GM23338 (cell line): ENCODE measurements at regions not wholly inside any gene's neighbourhood (a gene's known extent, or its start where the extent isn't known, plus 50 kb on each side); places are given as distances from the start of the nearest gene placed in this dataset.

Source experiments
- CREB1 ChIP-seq: fragments of 250-450 bp; sonication (Bioruptor Pico); IDR thresholded peaks from 2 replicates; pipeline ENCODE4 v1.5.0; 2020; ENCODE audit warnings: low read depth, mild to moderate bottlenecking, moderate library complexity
- EZH2 ChIP-seq: fragments of 200-600 bp; sonication (generic); IDR thresholded peaks from one replicate; pipeline ENCODE4 v1.8.0; 2017; ENCODE audit warnings: antibody characterized with exemption, mild to moderate bottlenecking, low read depth; ENCODE audit not compliant: unreplicated experiment
- NANOG ChIP-seq: IDR thresholded peaks from 2 replicates; pipeline ENCODE4 v1.6.1; 2016; ENCODE audit warnings: antibody characterized with exemption, borderline replicate concordance
- POLR2AphosphoS5 ChIP-seq: IDR thresholded peaks from 2 replicates; pipeline ENCODE4 v1.6.1; 2016; ENCODE audit warnings: antibody characterized with exemption, low read depth
- TF ChIP-seq, protein P1 (sequence below), 2 experiments: fragments of 200-600 bp in 1 of 2; sonication (generic) in 1 of 2; conservative IDR thresholded peaks; 2 replicates each; pipeline versions ENCODE4 v1.5.1 to v1.6.1; 2016 to 2017; ENCODE audit warnings: antibody characterized with exemption in 2 of 2, low read depth in 2 of 2, mild to moderate bottlenecking in 2 of 2, moderate library complexity in 1 of 2
- TF ChIP-seq, protein P2 (sequence below): IDR thresholded peaks from one replicate; pipeline ENCODE4 v1.6.1; 2018; ENCODE audit warnings: antibody characterized with exemption; ENCODE audit not compliant: unreplicated experiment

DNA sequence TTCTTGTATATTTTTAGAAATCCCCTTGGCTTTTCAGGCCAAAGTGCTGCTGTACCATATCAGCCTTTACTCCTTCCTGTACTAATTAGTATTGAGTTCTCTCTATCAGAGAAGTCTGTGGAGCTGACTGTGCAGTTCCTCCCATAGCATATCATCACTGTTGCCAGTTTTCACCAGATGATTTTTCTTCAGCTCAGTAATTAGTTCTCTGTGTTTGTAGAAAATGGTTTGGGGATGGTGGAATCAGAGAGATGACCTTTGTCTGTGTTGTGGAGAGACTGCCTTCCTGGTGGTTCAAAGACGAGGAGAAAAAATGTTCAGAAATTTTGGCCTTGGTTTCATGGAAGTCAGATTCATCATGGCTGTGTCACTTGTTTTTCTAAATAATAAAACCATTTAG lies 227.5 kb upstream of the ACTBL2 start:
- TF ChIP-seq EZH2, result no peak
- TF ChIP-seq, protein P1, sequence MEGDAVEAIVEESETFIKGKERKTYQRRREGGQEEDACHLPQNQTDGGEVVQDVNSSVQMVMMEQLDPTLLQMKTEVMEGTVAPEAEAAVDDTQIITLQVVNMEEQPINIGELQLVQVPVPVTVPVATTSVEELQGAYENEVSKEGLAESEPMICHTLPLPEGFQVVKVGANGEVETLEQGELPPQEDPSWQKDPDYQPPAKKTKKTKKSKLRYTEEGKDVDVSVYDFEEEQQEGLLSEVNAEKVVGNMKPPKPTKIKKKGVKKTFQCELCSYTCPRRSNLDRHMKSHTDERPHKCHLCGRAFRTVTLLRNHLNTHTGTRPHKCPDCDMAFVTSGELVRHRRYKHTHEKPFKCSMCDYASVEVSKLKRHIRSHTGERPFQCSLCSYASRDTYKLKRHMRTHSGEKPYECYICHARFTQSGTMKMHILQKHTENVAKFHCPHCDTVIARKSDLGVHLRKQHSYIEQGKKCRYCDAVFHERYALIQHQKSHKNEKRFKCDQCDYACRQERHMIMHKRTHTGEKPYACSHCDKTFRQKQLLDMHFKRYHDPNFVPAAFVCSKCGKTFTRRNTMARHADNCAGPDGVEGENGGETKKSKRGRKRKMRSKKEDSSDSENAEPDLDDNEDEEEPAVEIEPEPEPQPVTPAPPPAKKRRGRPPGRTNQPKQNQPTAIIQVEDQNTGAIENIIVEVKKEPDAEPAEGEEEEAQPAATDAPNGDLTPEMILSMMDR (conservative IDR thresholded peaks at IDR 0.05; ENCODE audit: low read depth in 2 of 2), result no peak
- TF ChIP-seq, protein P2, sequence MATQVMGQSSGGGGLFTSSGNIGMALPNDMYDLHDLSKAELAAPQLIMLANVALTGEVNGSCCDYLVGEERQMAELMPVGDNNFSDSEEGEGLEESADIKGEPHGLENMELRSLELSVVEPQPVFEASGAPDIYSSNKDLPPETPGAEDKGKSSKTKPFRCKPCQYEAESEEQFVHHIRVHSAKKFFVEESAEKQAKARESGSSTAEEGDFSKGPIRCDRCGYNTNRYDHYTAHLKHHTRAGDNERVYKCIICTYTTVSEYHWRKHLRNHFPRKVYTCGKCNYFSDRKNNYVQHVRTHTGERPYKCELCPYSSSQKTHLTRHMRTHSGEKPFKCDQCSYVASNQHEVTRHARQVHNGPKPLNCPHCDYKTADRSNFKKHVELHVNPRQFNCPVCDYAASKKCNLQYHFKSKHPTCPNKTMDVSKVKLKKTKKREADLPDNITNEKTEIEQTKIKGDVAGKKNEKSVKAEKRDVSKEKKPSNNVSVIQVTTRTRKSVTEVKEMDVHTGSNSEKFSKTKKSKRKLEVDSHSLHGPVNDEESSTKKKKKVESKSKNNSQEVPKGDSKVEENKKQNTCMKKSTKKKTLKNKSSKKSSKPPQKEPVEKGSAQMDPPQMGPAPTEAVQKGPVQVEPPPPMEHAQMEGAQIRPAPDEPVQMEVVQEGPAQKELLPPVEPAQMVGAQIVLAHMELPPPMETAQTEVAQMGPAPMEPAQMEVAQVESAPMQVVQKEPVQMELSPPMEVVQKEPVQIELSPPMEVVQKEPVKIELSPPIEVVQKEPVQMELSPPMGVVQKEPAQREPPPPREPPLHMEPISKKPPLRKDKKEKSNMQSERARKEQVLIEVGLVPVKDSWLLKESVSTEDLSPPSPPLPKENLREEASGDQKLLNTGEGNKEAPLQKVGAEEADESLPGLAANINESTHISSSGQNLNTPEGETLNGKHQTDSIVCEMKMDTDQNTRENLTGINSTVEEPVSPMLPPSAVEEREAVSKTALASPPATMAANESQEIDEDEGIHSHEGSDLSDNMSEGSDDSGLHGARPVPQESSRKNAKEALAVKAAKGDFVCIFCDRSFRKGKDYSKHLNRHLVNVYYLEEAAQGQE, result no peak
- TF ChIP-seq POLR2AphosphoS5, result no peak
- TF ChIP-seq NANOG, result no peak
- no peak for TF ChIP-seq CREB1
